B cell (primary cell): ENCODE measurements at regions not wholly inside any gene's neighbourhood (a gene's known extent, or its start where the extent isn't known, plus 50 kb on each side); places are given as distances from the start of the nearest gene placed in this dataset.

Experiments used
- CTCF ChIP-seq: fragments of 200-600 bp; IDR thresholded peaks from one replicate; pipeline ENCODE4 v1.8.0; 2022; ENCODE audit warnings: antibody characterized with exemption, mild to moderate bottlenecking
- EZH2 ChIP-seq: IDR thresholded peaks from 2 replicates; pipeline ENCODE4 v1.6.1; 2012; ENCODE audit warnings: borderline replicate concordance, low read depth, mild to moderate bottlenecking, moderate library complexity, low read length; ENCODE audit not compliant: insufficient read depth, poor library complexity, severe bottlenecking

GRCh38 chr1:99527545-99527944 is 118.4 kb upstream of the PALMD start:
- no peak for TF ChIP-seq CTCF
- no peak for TF ChIP-seq EZH2
